Caco-2 (cell line): ENCODE measurements at regions not wholly inside any gene's neighbourhood (a gene's known extent, or its start where the extent isn't known, plus 50 kb on each side); places are given as distances from the start of the nearest gene placed in this dataset.

Experiments used
- BruUV-seq: library from RNA; stranded (reverse); fragments of 400-500 nt; replicated peaks from 2 replicates; lab custom pipeline; 2021; lab: Mats Ljungman, UMichigan
- CTCF ChIA-PET: fragments of 300-600 bp; sonication (Branson Sonifier 250); formaldehyde crosslinking; loops from one replicate; lab custom pipeline; 2022; ENCODE audit warnings: antibody characterized with exemption; lab: Charles Lee
- POLR2A ChIA-PET: fragments of 300-600 bp; sonication (Branson Sonifier 250); formaldehyde crosslinking; loops from one replicate; lab custom pipeline; 2022; ENCODE audit warnings: antibody characterized with exemption; lab: Charles Lee
- DNase-seq, 2 experiments: peaks; one replicate each; pipeline versions ENCODE4 v3.0.0 to v3.0.0-alpha.2; 2020 to 2022
- H3K27me3 ChIP-seq: replicated peaks from 2 replicates; pipeline ENCODE4 v1.6.0; 2011; ENCODE audit warnings: low read length; ENCODE audit not compliant: control insufficient read depth, insufficient read depth
- H3K36me3 ChIP-seq: 2 replicates; pipeline ENCODE4 v1.5.1; 2011; ENCODE audit warnings: low read length; ENCODE audit not compliant: control insufficient read depth, insufficient read depth
- H3K4me1 ChIP-seq: fragments of 250-450 bp; sonication (Bioruptor Pico); 2 replicates; pipeline ENCODE4 v1.5.1; 2020; ENCODE audit warnings: mild to moderate bottlenecking
- H3K4me3 ChIP-seq: 2 replicates; pipeline ENCODE4 v1.5.1; 2011; ENCODE audit warnings: low read depth, mild to moderate bottlenecking, control low read depth, low read length
- H3K9me3 ChIP-seq: fragments of 250-450 bp; sonication (Bioruptor Pico); 2 replicates; pipeline ENCODE4 v1.5.1; 2020; ENCODE audit warnings: mild to moderate bottlenecking, moderate library complexity
- H3K27ac Mint-ChIP-seq: one replicate; pipeline ENCODE4 v1.8.0; 2022; ENCODE audit warnings: mixed read lengths; ENCODE audit not compliant: unreplicated experiment
- H3K27me3 Mint-ChIP-seq: one replicate; pipeline ENCODE4 v1.8.0; 2022; ENCODE audit warnings: mixed read lengths; ENCODE audit not compliant: insufficient read depth, unreplicated experiment
- H3K36me3 Mint-ChIP-seq: one replicate; pipeline ENCODE4 v1.8.0; 2022; ENCODE audit warnings: mild to moderate bottlenecking, mixed read lengths; ENCODE audit not compliant: insufficient read depth, unreplicated experiment
- H3K4me1 Mint-ChIP-seq: one replicate; pipeline ENCODE4 v1.8.0; 2022; ENCODE audit warnings: low read depth, mixed read lengths; ENCODE audit not compliant: unreplicated experiment
- H3K4me3 Mint-ChIP-seq: one replicate; pipeline ENCODE4 v1.8.0; 2022; ENCODE audit warnings: mild to moderate bottlenecking, moderate library complexity, mixed read lengths; ENCODE audit not compliant: unreplicated experiment
- H3K9me3 Mint-ChIP-seq: one replicate; pipeline ENCODE4 v1.8.0; 2022; ENCODE audit warnings: mixed read lengths; ENCODE audit not compliant: unreplicated experiment
- intact Hi-C: fragments of 100-400 bp; cut with micrococcal nuclease; formaldehyde crosslinking; loops from one replicate; pipeline ENCODE4 v1.10.0; 2022; ENCODE audit not compliant: unreplicated experiment
- TF ChIP-seq, protein P1 (sequence below), 2 experiments: fragments of 200-600 bp in 1 of 2; IDR thresholded peaks; 1 replicate in 1 of 2; 2 replicates in 1 of 2; pipeline versions ENCODE4 v1.5.1 to v1.8.0; 2011 to 2022; ENCODE audit warnings: antibody characterized with exemption in 1 of 2, control low read depth in 1 of 2, inconsistent platforms in 1 of 2, low read depth in 1 of 2, low read length in 1 of 2, mild to moderate bottlenecking in 1 of 2, moderate library complexity in 1 of 2; ENCODE audit not compliant: insufficient read depth in 1 of 2, severe bottlenecking in 1 of 2, unreplicated experiment in 1 of 2

DNA sequence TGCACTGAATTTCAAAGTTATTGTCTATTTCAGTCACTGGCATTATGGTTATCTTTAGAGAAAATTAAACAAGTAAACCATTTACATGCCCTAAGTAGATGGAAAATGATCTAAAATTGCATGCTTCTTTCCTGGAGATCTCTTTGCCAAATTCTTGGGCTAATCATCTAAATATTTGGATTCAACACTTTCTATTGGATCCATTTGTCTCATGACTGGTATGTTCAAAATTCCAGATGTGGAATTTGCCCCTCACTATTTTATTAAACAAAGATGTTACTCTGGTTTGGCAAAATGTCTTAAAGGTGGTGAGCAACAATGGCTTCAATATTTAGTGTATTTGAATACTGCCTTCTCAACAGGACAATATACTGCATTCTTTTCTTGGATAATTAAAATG is 147.5 kb upstream of the CASK start:
- Histone ChIP-seq H3K27me3 (no peaks in the 10 kb centered on the region), H3K4me3 (no peak overlapping the region), H3K4me1 (peaks cover 19% of the 10 kb centered on the region), H3K36me3 (no peaks in the 10 kb centered on the region), H3K9me3 (no peaks in the 10 kb centered on the region)
- Mint-ChIP-seq H3K27me3 (no peaks in the 10 kb centered on the region), H3K36me3 (no peaks in the 10 kb centered on the region), H3K27ac (no peak overlapping the region), H3K4me1 (peaks cover 16% of the 10 kb centered on the region), H3K9me3 (no peaks in the 10 kb centered on the region), H3K4me3 (no peak overlapping the region)
- TF ChIP-seq, protein P1, sequence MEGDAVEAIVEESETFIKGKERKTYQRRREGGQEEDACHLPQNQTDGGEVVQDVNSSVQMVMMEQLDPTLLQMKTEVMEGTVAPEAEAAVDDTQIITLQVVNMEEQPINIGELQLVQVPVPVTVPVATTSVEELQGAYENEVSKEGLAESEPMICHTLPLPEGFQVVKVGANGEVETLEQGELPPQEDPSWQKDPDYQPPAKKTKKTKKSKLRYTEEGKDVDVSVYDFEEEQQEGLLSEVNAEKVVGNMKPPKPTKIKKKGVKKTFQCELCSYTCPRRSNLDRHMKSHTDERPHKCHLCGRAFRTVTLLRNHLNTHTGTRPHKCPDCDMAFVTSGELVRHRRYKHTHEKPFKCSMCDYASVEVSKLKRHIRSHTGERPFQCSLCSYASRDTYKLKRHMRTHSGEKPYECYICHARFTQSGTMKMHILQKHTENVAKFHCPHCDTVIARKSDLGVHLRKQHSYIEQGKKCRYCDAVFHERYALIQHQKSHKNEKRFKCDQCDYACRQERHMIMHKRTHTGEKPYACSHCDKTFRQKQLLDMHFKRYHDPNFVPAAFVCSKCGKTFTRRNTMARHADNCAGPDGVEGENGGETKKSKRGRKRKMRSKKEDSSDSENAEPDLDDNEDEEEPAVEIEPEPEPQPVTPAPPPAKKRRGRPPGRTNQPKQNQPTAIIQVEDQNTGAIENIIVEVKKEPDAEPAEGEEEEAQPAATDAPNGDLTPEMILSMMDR (IDR thresholded peaks at IDR 0.05; ENCODE audit: insufficient read depth in 1 of 2, low read depth in 1 of 2, low read length in 1 of 2, severe bottlenecking in 1 of 2, unreplicated experiment in 1 of 2), result no peak
- intact Hi-C loops, result no loop called here
- ChIA-PET CTCF (no interaction called here), POLR2A (no interaction called here)
- no peak for DNase-seq
- no TSS peak for BruUV-seq

DNA sequence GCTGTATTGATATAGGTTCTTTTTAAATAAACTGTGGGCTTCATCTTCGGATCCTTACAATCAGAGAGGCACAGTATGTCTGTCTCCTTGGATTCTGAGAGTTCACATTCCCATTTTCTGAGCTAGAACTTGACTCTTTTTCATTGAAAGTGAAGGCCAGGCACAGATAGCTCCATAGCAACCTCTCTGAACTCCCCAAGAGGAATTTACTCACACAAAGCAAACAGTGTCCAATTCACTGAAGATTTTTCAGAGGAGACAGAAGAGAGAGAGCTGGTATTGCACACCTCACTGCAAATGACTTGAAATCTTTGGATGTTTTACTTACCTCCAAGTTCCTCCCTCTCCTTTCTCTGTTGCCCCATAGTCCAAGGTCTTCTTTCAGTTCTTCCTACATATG is 130.9 kb upstream of the CASK start:
- H3K27ac Mint-ChIP-seq, result peak overlapping the region; percentile 81
- Histone ChIP-seq H3K4me1 (peaks cover 6% of the 10 kb centered on the region), H3K36me3 (no peaks in the 10 kb centered on the region), H3K4me3 (no peak overlapping the region), H3K27me3 (no peaks in the 10 kb centered on the region), H3K9me3 (no peaks in the 10 kb centered on the region)
- intact Hi-C loops, result no loop called here
- ChIA-PET POLR2A (no interaction called here), CTCF (no interaction called here)
- TF ChIP-seq, protein P1 (IDR thresholded peaks at IDR 0.05; ENCODE audit: insufficient read depth in 1 of 2, low read depth in 1 of 2, low read length in 1 of 2, severe bottlenecking in 1 of 2, unreplicated experiment in 1 of 2), result no peak
- H3K4me3 Mint-ChIP-seq, result peak overlapping the region; percentile 15
- H3K36me3 Mint-ChIP-seq, result no peaks in the 10 kb centered on the region
- peaks cover 14% of the 10 kb centered on the region for H3K4me1 Mint-ChIP-seq
- H3K27me3 Mint-ChIP-seq, result no peaks in the 10 kb centered on the region
- no peaks in the 10 kb centered on the region for H3K9me3 Mint-ChIP-seq
- DNase-seq, result peak in 1 of 2 experiments; percentile 20
- BruUV-seq, result no TSS peak

DNA sequence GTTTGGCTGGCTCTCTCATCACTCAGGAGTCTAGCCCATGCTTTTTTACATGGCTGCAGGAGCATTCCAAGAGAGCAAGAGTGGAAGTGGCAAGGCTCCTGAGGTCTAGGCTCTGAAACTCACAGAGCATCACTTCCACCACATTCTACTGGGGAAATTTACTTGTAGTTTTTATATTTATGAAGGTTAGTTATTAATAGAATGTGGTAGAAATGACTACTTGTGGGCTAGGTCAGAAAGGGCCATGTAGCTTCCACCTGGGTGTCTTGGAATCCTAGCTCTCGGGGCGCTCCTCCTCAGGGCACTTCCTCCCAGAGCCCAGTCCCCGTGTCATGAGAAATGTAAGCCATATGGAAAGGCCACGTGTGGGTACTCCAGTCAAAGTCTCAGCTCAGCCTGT is 127.0 kb upstream of the CASK start:
- TF ChIP-seq, protein P1 (IDR thresholded peaks at IDR 0.05; ENCODE audit: insufficient read depth in 1 of 2, low read depth in 1 of 2, low read length in 1 of 2, severe bottlenecking in 1 of 2, unreplicated experiment in 1 of 2), result no peak
- no peaks in the 10 kb centered on the region for H3K9me3 ChIP-seq
- H3K36me3 Mint-ChIP-seq, result no peaks in the 10 kb centered on the region
- ChIA-PET CTCF (no interaction called here), POLR2A (no interaction called here)
- H3K4me3 Mint-ChIP-seq, result no peak overlapping the region
- H3K36me3 ChIP-seq, result no peaks in the 10 kb centered on the region
- BruUV-seq, result no TSS peak
- peaks cover 6% of the 10 kb centered on the region for H3K4me1 ChIP-seq
- intact Hi-C loops, result no loop called here
- H3K27ac Mint-ChIP-seq, result no peak overlapping the region
- H3K9me3 Mint-ChIP-seq, result no peaks in the 10 kb centered on the region
- no peaks in the 10 kb centered on the region for H3K27me3 ChIP-seq
- DNase-seq, result no peak
- H3K4me1 Mint-ChIP-seq, result peaks cover 14% of the 10 kb centered on the region
- H3K4me3 ChIP-seq, result no peak overlapping the region
- no peaks in the 10 kb centered on the region for H3K27me3 Mint-ChIP-seq
